GM12875 (cell line): ENCODE measurements at regions not wholly inside any gene's neighbourhood (a gene's known extent, or its start where the extent isn't known, plus 50 kb on each side); places are given as distances from the start of the nearest gene placed in this dataset.
"Not testable (repeated sequence)": the region's sequence is repeated elsewhere in the genome, so short reads cannot be mapped to it uniquely, and the experiment has no call there.

Source experiments
- H3K4me3 ChIP-seq: one replicate; pipeline ENCODE4 v1.5.1; 2011; ENCODE audit warnings: low read depth, low read length, control low read depth
- CTCF ChIP-seq: IDR thresholded peaks from 2 replicates; pipeline ENCODE4 v1.5.1; 2011; ENCODE audit warnings: low read depth, mild to moderate bottlenecking, control low read depth, inconsistent platforms, low read length, moderate library complexity, borderline replicate concordance; ENCODE audit not compliant: insufficient read depth

GRCh38 chr7:153109566-153109965 lies 350.0 kb downstream of the ACTR3B start:
- TF ChIP-seq CTCF = no peak

GRCh38 chr7:153110606-153111005 lies 351.1 kb downstream of the ACTR3B start:
- no peak for TF ChIP-seq CTCF
- H3K4me3 ChIP-seq = no peak overlapping the region

More at GRCh38 chr7:153109566-153109965, 350.0 kb downstream of the ACTR3B start:
- H3K4me3 ChIP-seq = no peak overlapping the region

DNA sequence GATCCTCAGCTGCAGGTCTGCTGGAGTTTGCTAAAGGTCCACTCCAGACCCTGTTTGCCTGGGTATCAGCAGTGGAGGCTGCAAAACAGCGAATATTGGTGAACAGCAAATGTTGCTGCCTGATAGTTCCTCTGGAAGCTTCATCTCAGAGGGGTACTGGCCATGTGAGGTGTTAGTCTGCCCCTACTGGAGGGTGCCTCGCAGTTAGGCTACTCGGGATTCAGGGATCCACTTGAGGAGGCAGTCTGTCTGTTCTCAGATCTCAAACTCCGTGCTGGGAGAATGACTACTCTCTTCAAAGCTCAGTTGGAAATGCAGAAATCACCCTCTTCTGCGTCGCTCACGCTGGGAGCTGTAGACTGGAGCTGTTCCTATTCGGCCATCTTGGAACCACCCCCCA lies 362.7 kb downstream of the ACTR3B start:
- not testable (repeated sequence) for H3K4me3 ChIP-seq

DNA sequence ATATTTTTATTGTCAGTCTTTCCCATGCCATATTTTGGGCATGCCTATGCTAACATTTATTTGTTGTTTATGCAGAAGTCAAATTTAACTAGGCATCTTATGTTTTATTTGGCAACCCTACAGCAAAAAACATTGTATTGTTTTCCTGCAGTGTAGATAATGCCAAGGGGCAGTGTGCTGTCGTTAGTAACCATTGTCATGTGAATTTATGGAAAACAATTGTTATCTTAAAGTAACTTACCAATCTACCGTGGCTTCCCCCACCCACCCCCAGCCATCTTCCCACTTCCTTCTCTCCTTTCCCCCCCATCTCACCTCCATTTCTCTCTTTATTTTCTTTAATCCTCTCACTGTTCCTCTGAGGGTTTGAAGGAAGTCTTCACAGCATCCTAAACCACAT lies 370.5 kb downstream of the ACTR3B start:
- no peak overlapping the region for H3K4me3 ChIP-seq
- no peak for TF ChIP-seq CTCF

- H3K4me3 ChIP-seq = no peak overlapping the region
- no peak for TF ChIP-seq CTCF
These were observed 392.2 kb downstream of the ACTR3B start for GRCh38 chr7:153151766-153152165.

GRCh38 chr7:153152801-153153422 lies 393.4 kb downstream of the ACTR3B start:
- H3K4me3 ChIP-seq = no peak overlapping the region
- no peak for TF ChIP-seq CTCF

- no peak overlapping the region for H3K4me3 ChIP-seq
- TF ChIP-seq CTCF = no peak
These were observed 398.6 kb downstream of the ACTR3B start for GRCh38 chr7:153158149-153158548.

- H3K4me3 ChIP-seq = no peak overlapping the region
- no peak for TF ChIP-seq CTCF
These were observed 410.7 kb downstream of the ACTR3B start for GRCh38 chr7:153170287-153170686.
